A549 (cell line): ENCODE measurements at regions not wholly inside any gene's neighbourhood (a gene's known extent, or its start where the extent isn't known, plus 50 kb on each side); places are given as distances from the start of the nearest gene placed in this dataset.

Experiments
- ATAC-seq, 2 experiments: fragments of 200-7000 bp in 1 of 2; fragments of >200 bp in 1 of 2; cut with Nextera tagmentation in 1 of 2; cut with Tn5 transposase in 1 of 2; 3 replicates each; pipeline versions ENCODE4 v1.8.0 to v1.9.1; 2018 to 2020; ENCODE audit warnings: mild to moderate bottlenecking in 1 of 2, moderate library complexity in 1 of 2
- CTCF ChIA-PET: fragments of 300-600 bp; sonication (Branson Sonifier 250); formaldehyde crosslinking; extraction: SDS; loops from one replicate; lab custom pipeline; 2021; ENCODE audit warnings: antibody characterized with exemption, inconsistent platforms; lab: Yijun Ruan, JAX
- POLR2A ChIA-PET: fragments of 350-600 bp; formaldehyde crosslinking; extraction: SDS; loops from one replicate; lab custom pipeline; 2021; ENCODE audit warnings: antibody characterized with exemption, inconsistent platforms; lab: Yijun Ruan, JAX
- DNase-seq, 2 experiments: peaks; one replicate each; pipeline versions ENCODE4 v3.0.0 to v3.0.0-alpha.2; 2011 to 2016; ENCODE audit warnings: low read depth in 1 of 2, low spot score in 1 of 2
- FAIRE-seq: peaks from 2 replicates; lab custom pipeline; 2011; peaks lifted over from hg19 to GRCh38; lab: Jason Lieb, UNC
- H3K27ac ChIP-seq, 2 experiments: fragments of >200 bp; sonication (Bioruptor Twin); formaldehyde crosslinking; 3 replicates each; pipeline ENCODE4 v1.5.1; 2016 to 2017
- H3K4me1 ChIP-seq: fragments of >200 bp; sonication (Bioruptor Twin); formaldehyde crosslinking; 3 replicates; pipeline ENCODE4 v1.6.1; 2016
- H3K4me2 ChIP-seq: fragments of >200 bp; sonication (Bioruptor Twin); formaldehyde crosslinking; 3 replicates; pipeline ENCODE4 v1.6.1; 2016
- H3K4me3 ChIP-seq: fragments of >200 bp; sonication (Bioruptor Twin); formaldehyde crosslinking; 3 replicates; pipeline ENCODE4 v1.5.1; 2016
- H3K9me3 ChIP-seq: fragments of >200 bp; sonication (Bioruptor Twin); formaldehyde crosslinking; 3 replicates; pipeline ENCODE4 v1.6.1; 2016
- BHLHE40 ChIP-seq: IDR thresholded peaks from 2 replicates; pipeline ENCODE4 v1.6.1; 2012; ENCODE audit warnings: low read depth, low read length, inconsistent platforms
- CHD4 ChIP-seq: fragments of 200-600 bp; sonication (generic); IDR thresholded peaks from 2 replicates; pipeline ENCODE4 v1.6.1; 2016; ENCODE audit warnings: antibody characterized with exemption, mild to moderate bottlenecking, borderline replicate concordance
- EP300 ChIP-seq, 2 experiments: fragments of >200 bp; sonication (Bioruptor Twin); formaldehyde crosslinking; IDR thresholded peaks; 2 replicates in 1 of 2; 3 replicates in 1 of 2; pipeline ENCODE4 v1.6.1; 2016 to 2017
- FOSB ChIP-seq: fragments of 250-450 bp; sonication (Bioruptor Pico); IDR thresholded peaks from 2 replicates; pipeline ENCODE4 v1.5.0; 2020; ENCODE audit warnings: mild to moderate bottlenecking, moderate library complexity
- FOSL2 ChIP-seq, 2 experiments: fragments of 450-650 bp in 1 of 2; fragments of >200 bp in 1 of 2; sonication (Bioruptor Twin) in 1 of 2; formaldehyde crosslinking; IDR thresholded peaks; 2 replicates each; pipeline versions ENCODE4 v1.5.0 to v1.6.1; 2016 to 2020; ENCODE audit warnings: mild to moderate bottlenecking in 1 of 2, moderate library complexity in 1 of 2
- FOXS1 ChIP-seq: fragments of 250-450 bp; sonication (Bioruptor Pico); IDR thresholded peaks from 2 replicates; pipeline ENCODE4 v1.5.0; 2020; ENCODE audit warnings: mild to moderate bottlenecking, moderate library complexity
- GATA3 ChIP-seq: IDR thresholded peaks from 2 replicates; pipeline ENCODE4 v1.6.1; 2012; ENCODE audit warnings: borderline replicate concordance
- HEYL ChIP-seq: fragments of 250-450 bp; sonication (Bioruptor Pico); IDR thresholded peaks from 2 replicates; pipeline ENCODE4 v1.8.0; 2021; ENCODE audit warnings: mild to moderate bottlenecking, moderate library complexity
- HOXA7 ChIP-seq: fragments of 250-450 bp; sonication (Bioruptor Pico); IDR thresholded peaks from 2 replicates; pipeline ENCODE4 v1.5.0; 2020; ENCODE audit warnings: mild to moderate bottlenecking, moderate library complexity
- HOXB5 ChIP-seq: fragments of 250-450 bp; sonication (Bioruptor Pico); IDR thresholded peaks from 2 replicates; pipeline ENCODE4 v1.5.0; 2020; ENCODE audit warnings: mild to moderate bottlenecking, moderate library complexity
- KDM1A ChIP-seq: fragments of 200-600 bp; sonication (generic); IDR thresholded peaks from 2 replicates; pipeline ENCODE4 v1.6.1; 2016; ENCODE audit warnings: low read depth, mild to moderate bottlenecking
- KDM5A ChIP-seq: fragments of 200-600 bp; sonication (generic); IDR thresholded peaks from 2 replicates; pipeline ENCODE4 v1.6.1; 2016; ENCODE audit warnings: antibody characterized with exemption, mild to moderate bottlenecking
- NFE2L2 ChIP-seq: fragments of 150-350 bp; conservative IDR thresholded peaks from 2 replicates; pipeline ENCODE4 v1.6.1; 2014; ENCODE audit warnings: low read length
- NR3C1 ChIP-seq: fragments of >200 bp; sonication (Bioruptor Twin); formaldehyde crosslinking; IDR thresholded peaks from 3 replicates; pipeline ENCODE4 v1.6.1; 2017
- PHF8 ChIP-seq: fragments of 200-600 bp; sonication (generic); IDR thresholded peaks from 2 replicates; pipeline ENCODE4 v1.6.1; 2016; ENCODE audit warnings: low read depth, mild to moderate bottlenecking, antibody characterized with exemption, moderate library complexity, borderline replicate concordance
- RCOR1 ChIP-seq: fragments of 150-350 bp; IDR thresholded peaks from 2 replicates; pipeline ENCODE4 v1.6.1; 2014; ENCODE audit warnings: antibody characterized with exemption, low read length, low read depth
- TP53 ChIP-seq: fragments of 250-450 bp; sonication (Bioruptor Pico); IDR thresholded peaks from 2 replicates; pipeline ENCODE4 v1.5.0; 2021; ENCODE audit warnings: mild to moderate bottlenecking, moderate library complexity
- ZFP36 ChIP-seq: fragments of 450-650 bp; IDR thresholded peaks from 2 replicates; pipeline ENCODE4 v1.6.1; 2014; ENCODE audit warnings: borderline replicate concordance; ENCODE audit not compliant: partially characterized antibody
- ZNF302 ChIP-seq: fragments of 250-450 bp; sonication (Bioruptor Pico); IDR thresholded peaks from 2 replicates; pipeline ENCODE4 v1.9.0; 2021; ENCODE audit warnings: inconsistent platforms, mild to moderate bottlenecking, moderate library complexity
- ZSCAN20 ChIP-seq: fragments of 250-450 bp; sonication (Bioruptor Pico); IDR thresholded peaks from 2 replicates; pipeline ENCODE4 v1.8.0; 2022; ENCODE audit warnings: mild to moderate bottlenecking, moderate library complexity
- WGBS: methylation state at CpG from one replicate; pipeline ENCODE4 v1.1.6; 2017; ENCODE audit errors: missing lambda C conversion rate; 5-methylcytosine and 5-hydroxymethylcytosine counted together
- TF ChIP-seq, protein P1 (sequence below): IDR thresholded peaks from 2 replicates; pipeline ENCODE4 v1.6.1; 2012
- TF ChIP-seq, protein P2 (sequence below): fragments of 150-350 bp; IDR thresholded peaks from 2 replicates; pipeline ENCODE4 v1.6.1; 2014; ENCODE audit warnings: low read depth, mild to moderate bottlenecking, low read length
- TF ChIP-seq, protein P3 (sequence below): fragments of 200-600 bp; sonication (generic); IDR thresholded peaks from 2 replicates; pipeline ENCODE4 v1.6.1; 2016; ENCODE audit warnings: antibody characterized with exemption, mild to moderate bottlenecking, moderate library complexity

DNA sequence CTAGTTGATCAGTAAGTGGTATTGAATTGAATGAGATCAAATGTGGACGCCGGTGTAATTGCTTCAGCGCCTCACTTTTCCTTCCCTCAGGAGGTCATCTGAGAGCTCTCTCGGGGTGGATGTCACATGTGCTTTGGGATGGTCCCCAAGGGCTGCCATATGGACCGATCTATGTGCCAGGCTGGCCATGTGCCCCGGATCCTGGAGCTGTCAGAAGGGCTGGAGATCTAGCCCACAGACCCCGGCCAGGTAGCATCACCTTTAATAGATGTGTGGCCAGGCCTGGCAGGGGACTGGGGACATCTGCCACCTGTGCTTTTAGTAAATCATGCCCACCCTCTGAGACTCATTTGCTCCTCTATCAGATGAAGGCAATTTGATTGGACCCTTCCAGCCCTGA, 95.3 kb upstream of the CRHR1 start (continued):
- TF ChIP-seq FOSB (CRISPR knock-in tag) (no peak), NFE2L2 (no peak)
- TF ChIP-seq, protein P1, sequence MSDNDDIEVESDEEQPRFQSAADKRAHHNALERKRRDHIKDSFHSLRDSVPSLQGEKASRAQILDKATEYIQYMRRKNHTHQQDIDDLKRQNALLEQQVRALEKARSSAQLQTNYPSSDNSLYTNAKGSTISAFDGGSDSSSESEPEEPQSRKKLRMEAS = no peak

DNA sequence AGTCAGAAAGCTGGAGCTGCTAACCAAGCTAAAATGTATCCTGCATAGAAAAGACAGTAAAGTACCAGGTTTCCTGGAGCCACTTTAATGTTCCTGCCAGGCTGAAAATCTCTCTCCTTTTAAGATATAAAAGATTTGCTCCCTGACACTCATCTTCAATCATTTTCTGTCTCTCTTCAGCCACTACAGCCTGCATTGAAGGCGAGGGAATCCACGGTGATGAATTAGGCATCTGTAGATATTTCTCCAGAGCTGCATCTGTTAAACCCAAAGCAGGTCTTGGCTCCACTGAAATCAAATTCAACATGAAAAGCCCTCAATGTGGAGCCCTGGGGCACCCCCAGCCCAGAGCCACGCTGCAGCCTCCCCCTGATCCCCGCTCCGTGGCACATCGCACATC, 94.7 kb upstream of the CRHR1 start:
- WGBS = 67% methylated on average over 6 of the region's 6 CpGs
- H3K4me3 ChIP-seq = no peak overlapping the region
- FAIRE-seq = no peak
- TF ChIP-seq, protein P1 = no peak
- TF ChIP-seq FOXS1 (CRISPR knock-in tag) (no peak), BHLHE40 (no peak), EP300 (IDR thresholded peaks at IDR 0.05) (no peak), FOSB (CRISPR knock-in tag) (no peak), ZSCAN20 (CRISPR knock-in tag) (no peak), HEYL (CRISPR knock-in tag) (no peak), KDM1A (no peak), PHF8 (no peak), HOXA7 (CRISPR knock-in tag) (no peak), KDM5A (no peak), CHD4 (no peak), HOXB5 (CRISPR knock-in tag) (no peak), FOSL2 (IDR thresholded peaks at IDR 0.05) (no peak), FOSL2 (CRISPR knock-in tag; IDR thresholded peaks at IDR 0.05) (no peak), TP53 (CRISPR knock-in tag) (no peak)
- TF ChIP-seq, protein P2, sequence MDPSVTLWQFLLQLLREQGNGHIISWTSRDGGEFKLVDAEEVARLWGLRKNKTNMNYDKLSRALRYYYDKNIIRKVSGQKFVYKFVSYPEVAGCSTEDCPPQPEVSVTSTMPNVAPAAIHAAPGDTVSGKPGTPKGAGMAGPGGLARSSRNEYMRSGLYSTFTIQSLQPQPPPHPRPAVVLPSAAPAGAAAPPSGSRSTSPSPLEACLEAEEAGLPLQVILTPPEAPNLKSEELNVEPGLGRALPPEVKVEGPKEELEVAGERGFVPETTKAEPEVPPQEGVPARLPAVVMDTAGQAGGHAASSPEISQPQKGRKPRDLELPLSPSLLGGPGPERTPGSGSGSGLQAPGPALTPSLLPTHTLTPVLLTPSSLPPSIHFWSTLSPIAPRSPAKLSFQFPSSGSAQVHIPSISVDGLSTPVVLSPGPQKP = no peak
- TF ChIP-seq, all 56 proteins: peak for 0
- no peaks in the 10 kb centered on the region for H3K4me1 ChIP-seq
- ATAC-seq = no peak
- ChIA-PET CTCF (interaction anchor here (0.7 to 1.7 kb wide), 3 partner anchors 13 to 94 kb away, joined by 3 to 4 read pairs (median 3); no protein-coding TSS in a partner anchor), POLR2A (no interaction called here)
- H3K4me2 ChIP-seq = no peak overlapping the region
- DNase-seq = no peak
- H3K27ac ChIP-seq = no peak overlapping the region
- no peaks in the 10 kb centered on the region for H3K9me3 ChIP-seq

DNA sequence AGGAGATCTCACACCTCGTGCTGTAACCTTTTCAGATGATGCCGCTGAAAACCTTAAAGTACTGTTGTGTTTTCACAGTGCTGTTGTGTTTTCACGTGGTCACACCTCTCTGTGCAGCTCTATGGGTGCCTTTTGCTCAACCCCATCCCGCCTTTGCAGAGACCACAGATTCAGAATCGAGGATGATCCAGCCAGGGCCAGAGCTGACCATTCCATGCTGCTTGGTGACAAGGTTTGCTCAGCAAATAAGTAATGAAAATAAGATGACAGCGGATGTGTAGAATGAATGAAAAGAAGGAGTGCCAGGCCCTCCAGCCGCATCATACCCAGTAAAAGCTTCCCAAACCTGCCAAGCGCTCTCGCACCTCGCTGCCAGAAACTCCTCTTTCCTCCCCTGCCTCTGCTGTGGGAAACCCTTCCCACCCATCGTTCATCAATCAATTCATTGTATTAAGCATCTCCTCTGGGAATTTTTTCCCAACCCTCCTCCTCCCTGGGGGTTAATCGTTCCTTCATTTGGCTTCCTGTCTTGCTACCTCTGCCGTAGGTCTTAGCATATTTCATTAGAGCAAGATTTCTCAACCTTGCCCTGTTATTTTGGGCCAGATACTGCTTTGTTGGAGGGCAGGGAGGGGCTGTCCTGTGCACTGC, 93.4 kb upstream of the CRHR1 start:
- Histone ChIP-seq H3K9me3 (no peaks in the 10 kb centered on the region), H3K4me1 (no peaks in the 10 kb centered on the region), H3K27ac (no peak overlapping the region), H3K4me2 (no peak overlapping the region), H3K4me3 (no peak overlapping the region)
- ATAC-seq (no peak; a peak in 1 of 6 replicates), DNase-seq (no peak), FAIRE-seq (no peak)
- CTCF ChIA-PET = interaction anchor here (1.6 kb wide), 1 partner anchor 11 kb away, joined by 4 read pairs; no protein-coding TSS in a partner anchor
- no peak for TF ChIP-seq NR3C1
- no peak for TF ChIP-seq GATA3
- TF ChIP-seq HOXB5 (CRISPR knock-in tag) = no peak
- no peak for TF ChIP-seq KDM5A
- no peak for TF ChIP-seq ZFP36
- no peak for TF ChIP-seq CHD4
- no peak for TF ChIP-seq BHLHE40
- no peak for TF ChIP-seq RCOR1
- TF ChIP-seq ZNF302 = no peak
- TF ChIP-seq, protein P3, sequence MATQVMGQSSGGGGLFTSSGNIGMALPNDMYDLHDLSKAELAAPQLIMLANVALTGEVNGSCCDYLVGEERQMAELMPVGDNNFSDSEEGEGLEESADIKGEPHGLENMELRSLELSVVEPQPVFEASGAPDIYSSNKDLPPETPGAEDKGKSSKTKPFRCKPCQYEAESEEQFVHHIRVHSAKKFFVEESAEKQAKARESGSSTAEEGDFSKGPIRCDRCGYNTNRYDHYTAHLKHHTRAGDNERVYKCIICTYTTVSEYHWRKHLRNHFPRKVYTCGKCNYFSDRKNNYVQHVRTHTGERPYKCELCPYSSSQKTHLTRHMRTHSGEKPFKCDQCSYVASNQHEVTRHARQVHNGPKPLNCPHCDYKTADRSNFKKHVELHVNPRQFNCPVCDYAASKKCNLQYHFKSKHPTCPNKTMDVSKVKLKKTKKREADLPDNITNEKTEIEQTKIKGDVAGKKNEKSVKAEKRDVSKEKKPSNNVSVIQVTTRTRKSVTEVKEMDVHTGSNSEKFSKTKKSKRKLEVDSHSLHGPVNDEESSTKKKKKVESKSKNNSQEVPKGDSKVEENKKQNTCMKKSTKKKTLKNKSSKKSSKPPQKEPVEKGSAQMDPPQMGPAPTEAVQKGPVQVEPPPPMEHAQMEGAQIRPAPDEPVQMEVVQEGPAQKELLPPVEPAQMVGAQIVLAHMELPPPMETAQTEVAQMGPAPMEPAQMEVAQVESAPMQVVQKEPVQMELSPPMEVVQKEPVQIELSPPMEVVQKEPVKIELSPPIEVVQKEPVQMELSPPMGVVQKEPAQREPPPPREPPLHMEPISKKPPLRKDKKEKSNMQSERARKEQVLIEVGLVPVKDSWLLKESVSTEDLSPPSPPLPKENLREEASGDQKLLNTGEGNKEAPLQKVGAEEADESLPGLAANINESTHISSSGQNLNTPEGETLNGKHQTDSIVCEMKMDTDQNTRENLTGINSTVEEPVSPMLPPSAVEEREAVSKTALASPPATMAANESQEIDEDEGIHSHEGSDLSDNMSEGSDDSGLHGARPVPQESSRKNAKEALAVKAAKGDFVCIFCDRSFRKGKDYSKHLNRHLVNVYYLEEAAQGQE = no peak
- whole genome bisulfite sequencing = 41% methylated on average over 13 of the region's 13 CpGs
- POLR2A ChIA-PET = no interaction called here
